BE2C (cell line): ENCODE measurements at regions not wholly inside any gene's neighbourhood (a gene's known extent, or its start where the extent isn't known, plus 50 kb on each side); places are given as distances from the start of the nearest gene placed in this dataset.

Source experiments
- DNase-seq: peaks from one replicate; pipeline ENCODE4 v3.0.0-alpha.2; 2020
- H3K27me3 ChIP-seq: fragments of 250-450 bp; sonication (Bioruptor Pico); 2 replicates; pipeline ENCODE4 v1.5.1; 2020; ENCODE audit warnings: mild to moderate bottlenecking
- H3K36me3 ChIP-seq: fragments of 250-450 bp; sonication (Bioruptor Pico); 2 replicates; pipeline ENCODE4 v1.5.1; 2020; ENCODE audit warnings: mild to moderate bottlenecking
- H3K4me1 ChIP-seq: fragments of 250-450 bp; sonication (Bioruptor Pico); 2 replicates; pipeline ENCODE4 v1.5.1; 2020
- H3K4me3 ChIP-seq: 2 replicates; pipeline ENCODE4 v1.5.1; 2011; ENCODE audit warnings: low read depth, low read length
- H3K9me3 ChIP-seq: fragments of 250-450 bp; sonication (Bioruptor Pico); 2 replicates; pipeline ENCODE4 v1.5.1; 2020
- CTCF ChIP-seq: IDR thresholded peaks from 2 replicates; pipeline ENCODE4 v1.5.1; 2012; ENCODE audit warnings: mild to moderate bottlenecking, low read depth, low read length

GRCh38 chr5:135729321-135729786, 105.1 kb upstream of the SLC25A48 start:
- no peak overlapping the region for H3K4me3 ChIP-seq
- no peak for DNase-seq
- no peak; the same call in 1 of the 2 replicates for TF ChIP-seq CTCF
- no peaks in the 10 kb centered on the region for H3K4me1 ChIP-seq
- no peaks in the 10 kb centered on the region for H3K36me3 ChIP-seq
- no peaks in the 10 kb centered on the region for H3K9me3 ChIP-seq
- H3K27me3 ChIP-seq: peaks cover 6% of the 10 kb centered on the region

GRCh38 chr5:135724617-135725016, 109.8 kb upstream of the SLC25A48 start:
- Histone ChIP-seq H3K9me3 (no peaks in the 10 kb centered on the region), H3K4me3 (no peak overlapping the region), H3K4me1 (no peaks in the 10 kb centered on the region), H3K36me3 (no peaks in the 10 kb centered on the region), H3K27me3 (peaks cover 3% of the 10 kb centered on the region; the same call in 1 of the 2 replicates)
- no peak for DNase-seq
- no peak for TF ChIP-seq CTCF

- Histone ChIP-seq H3K4me3 (no peak overlapping the region), H3K9me3 (no peaks in the 10 kb centered on the region), H3K36me3 (no peaks in the 10 kb centered on the region), H3K4me1 (no peaks in the 10 kb centered on the region), H3K27me3 (peaks cover 3% of the 10 kb centered on the region; the same call in 1 of the 2 replicates)
- no peak for TF ChIP-seq CTCF
- no peak for DNase-seq
Measured at GRCh38 chr5:135723491-135723890, 111.0 kb upstream of the SLC25A48 start.

GRCh38 chr5:135721548-135722090, 112.8 kb upstream of the SLC25A48 start:
- no peaks in the 10 kb centered on the region for H3K36me3 ChIP-seq
- H3K27me3 ChIP-seq: peaks cover 8% of the 10 kb centered on the region
- H3K9me3 ChIP-seq: no peaks in the 10 kb centered on the region
- no peak for DNase-seq
- no peak for TF ChIP-seq CTCF
- H3K4me1 ChIP-seq: no peaks in the 10 kb centered on the region
- no peak overlapping the region for H3K4me3 ChIP-seq

DNA sequence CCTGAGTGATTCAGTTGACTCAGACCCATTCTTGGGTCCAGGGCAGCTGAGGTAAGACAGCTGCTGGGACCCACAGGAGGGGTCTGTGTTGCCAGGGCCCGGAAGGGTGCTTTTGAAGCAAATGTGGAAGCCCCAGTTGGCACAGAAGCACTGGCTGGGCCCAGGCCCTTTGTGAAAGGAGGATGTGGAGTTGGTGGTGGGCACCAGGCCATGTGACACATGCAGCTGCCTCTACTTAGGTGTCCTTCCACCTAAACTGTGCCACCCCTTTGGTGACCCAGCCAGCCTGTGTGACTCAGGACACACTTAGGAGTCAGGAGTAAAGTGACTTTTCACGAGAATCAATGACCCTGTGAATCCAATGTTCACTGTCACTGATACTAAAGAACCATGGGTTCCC, 114.3 kb upstream of the SLC25A48 start:
- TF ChIP-seq CTCF: no peak
- no peak for DNase-seq
- Histone ChIP-seq H3K27me3 (peaks cover 11% of the 10 kb centered on the region), H3K36me3 (no peaks in the 10 kb centered on the region), H3K4me1 (no peaks in the 10 kb centered on the region), H3K9me3 (no peaks in the 10 kb centered on the region), H3K4me3 (no peak overlapping the region)

GRCh38 chr5:135719428-135720063, 114.9 kb upstream of the SLC25A48 start:
- no peaks in the 10 kb centered on the region for H3K9me3 ChIP-seq
- H3K36me3 ChIP-seq: no peaks in the 10 kb centered on the region
- no peak overlapping the region for H3K4me3 ChIP-seq
- H3K4me1 ChIP-seq: no peaks in the 10 kb centered on the region
- no peak for TF ChIP-seq CTCF
- DNase-seq: no peak
- peaks cover 11% of the 10 kb centered on the region for H3K27me3 ChIP-seq
